H1 (cell line): ENCODE measurements at regions not wholly inside any gene's neighbourhood (a gene's known extent, or its start where the extent isn't known, plus 50 kb on each side); places are given as distances from the start of the nearest gene placed in this dataset.
"Not testable (repeated sequence)": the region's sequence is repeated elsewhere in the genome, so short reads cannot be mapped to it uniquely, and the experiment has no call there.

Experiments
- CTCF ChIA-PET: fragments of 300-600 bp; sonication (Branson Sonifier 250); formaldehyde crosslinking; loops from one replicate; lab custom pipeline; 2021; ENCODE audit not compliant: partially characterized antibody; lab: Charles Lee
- POLR2A ChIA-PET: fragments of 300-600 bp; sonication (Branson Sonifier 250); formaldehyde crosslinking; loops from one replicate; lab custom pipeline; 2021; ENCODE audit warnings: inconsistent platforms; ENCODE audit not compliant: partially characterized antibody; lab: Charles Lee
- DNase-seq, 2 experiments: peaks; one replicate each; pipeline versions ENCODE4 v3.0.0 to v3.0.0-alpha.2; 2010 to 2022; ENCODE audit warnings: low spot score in 2 of 2, low read depth in 1 of 2, mixed read lengths in 1 of 2
- FAIRE-seq: peaks from 2 replicates; lab custom pipeline; 2011; peaks lifted over from hg19 to GRCh38; lab: Jason Lieb, UNC
- H2AFZ ChIP-seq: 2 replicates; pipeline ENCODE4 v1.8.1; 2012; ENCODE audit warnings: low read length, inconsistent platforms
- H2AK5ac ChIP-seq: 2 replicates; pipeline ENCODE4 v1.6.1; 2013; ENCODE audit warnings: low read depth, low read length
- H2BK120ac ChIP-seq: replicated peaks from 2 replicates; pipeline ENCODE3; 2013; ENCODE audit warnings: low read depth, low read length, inconsistent platforms
- H2BK12ac ChIP-seq: 2 replicates; pipeline ENCODE4 v1.6.1; 2013; ENCODE audit warnings: low read depth, low read length
- H2BK15ac ChIP-seq: 2 replicates; pipeline ENCODE4 v1.6.1; 2013; ENCODE audit warnings: low read length
- H2BK20ac ChIP-seq: 2 replicates; pipeline ENCODE4 v1.6.1; 2013; ENCODE audit warnings: low read length
- H2BK5ac ChIP-seq: 2 replicates; pipeline ENCODE4 v1.6.1; 2013; ENCODE audit warnings: low read depth, low read length
- H3K14ac ChIP-seq: 2 replicates; pipeline ENCODE4 v1.6.1; 2013; ENCODE audit warnings: inconsistent platforms; ENCODE audit not compliant: insufficient read length
- H3K18ac ChIP-seq: 2 replicates; pipeline ENCODE4 v1.6.1; 2013; ENCODE audit warnings: low read length; ENCODE audit errors: extremely low read depth
- H3K23ac ChIP-seq: 2 replicates; pipeline ENCODE4 v1.6.1; 2013; ENCODE audit warnings: inconsistent platforms; ENCODE audit not compliant: insufficient read length
- H3K23me2 ChIP-seq: 2 replicates; pipeline ENCODE4 v1.6.1; 2013; ENCODE audit warnings: low read depth, low read length
- H3K27ac ChIP-seq: 2 replicates; pipeline ENCODE4 v1.6.1; 2011; ENCODE audit warnings: low read depth, low read length, inconsistent platforms
- H3K27me3 ChIP-seq, 4 experiments: replicated peaks in 1 of 4; 1 replicate in 1 of 4; 2 replicates in 3 of 4; pipeline versions ENCODE4 v1.6.1 to v1.8.1; 2011 to 2013; ENCODE audit warnings: low read length in 3 of 4, mild to moderate bottlenecking in 3 of 4, inconsistent platforms in 2 of 4, mixed read lengths in 2 of 4, moderate library complexity in 1 of 4; ENCODE audit not compliant: control insufficient read depth in 3 of 4, insufficient read depth in 3 of 4; ENCODE audit errors: extremely low read depth in 1 of 4
- H3K36me3 ChIP-seq, 4 experiments: 2 replicates each; pipeline versions ENCODE4 v1.6.1 to v1.8.1; 2011 to 2013; ENCODE audit warnings: mild to moderate bottlenecking in 4 of 4, low read length in 3 of 4, moderate library complexity in 2 of 4, control low read depth in 1 of 4, inconsistent platforms in 1 of 4; ENCODE audit not compliant: insufficient read depth in 4 of 4, control insufficient read depth in 2 of 4
- H3K4ac ChIP-seq: replicated peaks from 2 replicates; pipeline ENCODE3; 2013; ENCODE audit warnings: low read length, low read depth, mixed read lengths, inconsistent platforms; ENCODE audit not compliant: insufficient read length
- H3K4me1 ChIP-seq, 4 experiments: replicated peaks in 1 of 4; 1 replicate in 1 of 4; 2 replicates in 3 of 4; pipeline versions ENCODE4 v1.6.1 to v1.8.1; 2011 to 2013; ENCODE audit warnings: low read length in 3 of 4, inconsistent platforms in 2 of 4, mixed read lengths in 1 of 4; ENCODE audit not compliant: insufficient read depth in 4 of 4, control insufficient read depth in 3 of 4
- H3K4me2 ChIP-seq, 2 experiments: 2 replicates each; pipeline versions ENCODE4 v1.6.1 to v1.8.1; 2011 to 2013; ENCODE audit warnings: low read depth in 2 of 2, low read length in 2 of 2, control low read depth in 1 of 2, inconsistent platforms in 1 of 2, mild to moderate bottlenecking in 1 of 2; ENCODE audit not compliant: insufficient read depth in 1 of 2
- H3K4me3 ChIP-seq, 4 experiments: fragments of 200-600, 300-600 bp in 1 of 4; sonication (generic), shearing (Covaris generic), sonication (Bioruptor Twin) in 1 of 4; 2 replicates each; pipeline versions ENCODE4 v1.5.1 to v1.8.1; 2011 to 2016; ENCODE audit warnings: low read length in 4 of 4, low read depth in 3 of 4, control low read depth in 2 of 4, inconsistent platforms in 2 of 4, mild to moderate bottlenecking in 2 of 4, mixed read lengths in 1 of 4, moderate library complexity in 1 of 4; ENCODE audit not compliant: insufficient read depth in 2 of 4; ENCODE audit errors: extremely low read depth in 1 of 4
- H3K56ac ChIP-seq: replicated peaks from 2 replicates; pipeline ENCODE3; 2013; ENCODE audit warnings: low read depth, mild to moderate bottlenecking, mixed read lengths, low read length, inconsistent platforms; ENCODE audit not compliant: insufficient read length
- H3K79me1 ChIP-seq: 2 replicates; pipeline ENCODE4 v1.6.1; 2013; ENCODE audit warnings: low read depth, low read length, control low read depth
- H3K79me2 ChIP-seq, 2 experiments: 2 replicates each; pipeline versions ENCODE4 v1.6.1 to v1.8.1; 2012 to 2013; ENCODE audit warnings: low read length in 2 of 2, mild to moderate bottlenecking in 2 of 2, inconsistent platforms in 1 of 2; ENCODE audit not compliant: insufficient read depth in 2 of 2, control insufficient read depth in 1 of 2
- H3K9ac ChIP-seq, 4 experiments: replicated peaks in 1 of 4; 1 replicate in 1 of 4; 2 replicates in 3 of 4; pipeline versions ENCODE4 v1.6.1 to v1.8.1; 2011 to 2013; ENCODE audit warnings: low read depth in 3 of 4, low read length in 3 of 4, control low read depth in 2 of 4, mild to moderate bottlenecking in 2 of 4, moderate library complexity in 2 of 4, inconsistent platforms in 1 of 4; ENCODE audit errors: extremely low read depth in 1 of 4
- H3K9me3 ChIP-seq, 2 experiments: 2 replicates each; pipeline versions ENCODE4 v1.6.1 to v1.8.1; 2012 to 2013; ENCODE audit warnings: mild to moderate bottlenecking in 2 of 2, moderate library complexity in 2 of 2, control low read depth in 1 of 2, inconsistent platforms in 1 of 2, low read depth in 1 of 2, low read length in 1 of 2, mixed read lengths in 1 of 2; ENCODE audit not compliant: insufficient read depth in 2 of 2
- H4K20me1 ChIP-seq, 2 experiments: replicated peaks in 1 of 2; 2 replicates each; pipeline versions ENCODE3 to v1.8.1; 2011 to 2013; ENCODE audit warnings: inconsistent platforms in 2 of 2, low read length in 2 of 2, mild to moderate bottlenecking in 1 of 2; ENCODE audit not compliant: insufficient read depth in 2 of 2, control insufficient read depth in 1 of 2
- H4K5ac ChIP-seq: 2 replicates; pipeline ENCODE4 v1.6.1; 2013; ENCODE audit warnings: low read length, low read depth, mixed read lengths, inconsistent platforms; ENCODE audit not compliant: insufficient read length
- H4K8ac ChIP-seq: 2 replicates; pipeline ENCODE4 v1.8.0; 2013; ENCODE audit warnings: mild to moderate bottlenecking, moderate library complexity, low read length, inconsistent platforms; ENCODE audit not compliant: insufficient read depth; ENCODE audit errors: extremely low read depth
- H4K91ac ChIP-seq: replicated peaks from 2 replicates; pipeline ENCODE3; 2013; ENCODE audit warnings: low read length, mixed read lengths, inconsistent platforms; ENCODE audit not compliant: insufficient read length
- WGBS, 2 experiments: shearing (Covaris generic) in 1 of 2; methylation state at CpG; one replicate each; pipeline versions ENCODE4 v1.1.6 to v1.1.7; 2013 to 2015; ENCODE audit warnings: low lambda C conversion rate in 2 of 2, mixed read lengths in 2 of 2, inconsistent platforms in 1 of 2, low coverage in 1 of 2, missing lambda C conversion rate in 1 of 2; ENCODE audit not compliant: insufficient replicate concordance in 2 of 2, insufficient coverage in 1 of 2, insufficient read length in 1 of 2; ENCODE audit errors: extremely low coverage in 1 of 2, missing lambda C conversion rate in 1 of 2; 5-methylcytosine and 5-hydroxymethylcytosine counted together

GRCh38 chr13:24973102-24973501 is 122.8 kb upstream of the PABPC3 start:
- H3K4me1 ChIP-seq, H4K91ac ChIP-seq, H3K4me2 ChIP-seq, DNase-seq, H2AK5ac ChIP-seq, H3K23me2 ChIP-seq, H3K9ac ChIP-seq, H4K5ac ChIP-seq, H3K79me2 ChIP-seq, H3K14ac ChIP-seq, FAIRE-seq, H3K79me1 ChIP-seq, H4K20me1 ChIP-seq, H2BK15ac ChIP-seq, H2AFZ ChIP-seq, H2BK5ac ChIP-seq, H3K27me3 ChIP-seq, H3K23ac ChIP-seq, H3K18ac ChIP-seq, POLR2A ChIA-PET, H2BK20ac ChIP-seq, CTCF ChIA-PET, H3K4ac ChIP-seq, H3K27ac ChIP-seq, H3K56ac ChIP-seq, H3K4me3 ChIP-seq, H3K36me3 ChIP-seq, H3K9me3 ChIP-seq, H4K8ac ChIP-seq, H2BK12ac ChIP-seq, H2BK120ac ChIP-seq: not testable (repeated sequence)
- 96% methylated on average over 9 of the region's 9 CpGs; no CpG with 5 or more reads in 1 of the 2 experiments for WGBS, 2 experiments

GRCh38 chr13:24981181-24981803 is 114.6 kb upstream of the PABPC3 start:
- H2AK5ac ChIP-seq, H2BK20ac ChIP-seq, H2BK5ac ChIP-seq, H3K4me1 ChIP-seq, H3K79me2 ChIP-seq, DNase-seq, H3K27me3 ChIP-seq, H3K9me3 ChIP-seq, H3K4me3 ChIP-seq, H3K4ac ChIP-seq, H3K18ac ChIP-seq, FAIRE-seq, H3K23me2 ChIP-seq, POLR2A ChIA-PET, H3K36me3 ChIP-seq, H3K79me1 ChIP-seq, H3K14ac ChIP-seq, H4K8ac ChIP-seq, H3K9ac ChIP-seq, H4K5ac ChIP-seq, H3K27ac ChIP-seq, H4K91ac ChIP-seq, H2BK12ac ChIP-seq, CTCF ChIA-PET, H3K56ac ChIP-seq, H3K4me2 ChIP-seq, H2AFZ ChIP-seq, H2BK15ac ChIP-seq, H2BK120ac ChIP-seq, H4K20me1 ChIP-seq, H3K23ac ChIP-seq: not testable (repeated sequence)
- WGBS, 2 experiments: 79% methylated on average over 3 of the region's 3 CpGs; no CpG with 5 or more reads in 1 of the 2 experiments
